ENCODE measurements at regions not wholly inside any gene's neighbourhood (a gene's known extent, or its start where the extent isn't known, plus 50 kb on each side); places are given as distances from the start of the nearest gene placed in this dataset.
A peak's percentile ranks its signal among the peaks of the same experiment; 100 is the strongest.

GRCh38 chr3:164007765-164008164 lies 1070.5 kb downstream of the SI start:
- Histone ChIP-seq H3F3A (replicated peaks; ENCODE audit: insufficient read depth) (no peaks in the 10 kb centered on the region), H3K4me2 (no peak overlapping the region), H3K9ac (no peak overlapping the region), H3K4me1 (ENCODE audit: control insufficient read depth in 1 of 2, insufficient read depth in 2 of 2, low read depth in 1 of 2, low read length in 1 of 2) (no peaks in the 10 kb centered on the region), H3K79me2 (ENCODE audit: insufficient read depth) (no peaks in the 10 kb centered on the region), H3K36me3 (replicated peaks in 1 of 2; ENCODE audit: control insufficient read depth in 1 of 2, insufficient read depth in 2 of 2, low read length in 1 of 2) (no peaks in the 10 kb centered on the region), H3K9me3 (no peaks in the 10 kb centered on the region; the same call in 1 of the 2 replicates), H3K27me3 (ENCODE audit: insufficient read depth) (no peaks in the 10 kb centered on the region), H2AFZ (ENCODE audit: low read depth) (no peak overlapping the region), H3K9me2 (no peaks in the 10 kb centered on the region), H3K27ac (ENCODE audit: low read depth in 2 of 2, low read length in 1 of 2) (no peak overlapping the region), H3K4me3 (ENCODE audit: low read depth in 2 of 2, low read length in 1 of 2) (no peak overlapping the region), H4K20me1 (ENCODE audit: insufficient read depth) (no peaks in the 10 kb centered on the region)
- 69% methylated on average over 1 of the region's 1 CpG for WGBS (ENCODE audit: low lambda C conversion rate)
- no peak for DNase-seq
- TF ChIP-seq YY1 (IDR thresholded peaks at IDR 0.05; ENCODE audit: low read depth) (no peak), TCF12 (IDR thresholded peaks at IDR 0.05) (no peak), USF2 (IDR thresholded peaks at IDR 0.05; ENCODE audit: borderline replicate concordance, low read depth, low read length) (no peak), ZBTB33 (IDR thresholded peaks at IDR 0.05; ENCODE audit: borderline replicate concordance, low read depth) (no peak), CHD2 (IDR thresholded peaks at IDR 0.05; ENCODE audit: low read length, partially characterized antibody) (no peak), NFIC (IDR thresholded peaks at IDR 0.05; ENCODE audit: borderline replicate concordance) (no peak), TAF1 (IDR thresholded peaks at IDR 0.05; ENCODE audit: borderline replicate concordance, low read depth, low read length) (no peak), RCOR1 (IDR thresholded peaks at IDR 0.05; ENCODE audit: low read length) (no peak), FOSL2 (IDR thresholded peaks at IDR 0.05; ENCODE audit: borderline replicate concordance, low read depth) (no peak), REST (IDR thresholded peaks at IDR 0.05; ENCODE audit: low read depth, low read length) (no peak), RAD21 (IDR thresholded peaks at IDR 0.05; ENCODE audit: low read length) (no peak)
- ChIA-PET POLR2A (no interaction called here), CTCF (no interaction called here)

GRCh38 chr3:164004205-164004604 lies 1074.1 kb downstream of the SI start:
- no peaks in the 10 kb centered on the region; the same call in 1 of the 2 replicates for H3K9me3 ChIP-seq
- no peak overlapping the region for H3K4me3 ChIP-seq (ENCODE audit: low read depth in 2 of 2, low read length in 1 of 2)
- DNase-seq: peak; percentile 14
- TF ChIP-seq TEAD4 (IDR thresholded peaks at IDR 0.05; ENCODE audit: borderline replicate concordance, insufficient read depth) (no peak), USF2 (IDR thresholded peaks at IDR 0.05; ENCODE audit: borderline replicate concordance, low read depth, low read length) (no peak), POLR2AphosphoS5 (IDR thresholded peaks at IDR 0.05; ENCODE audit: low read depth, low read length) (no peak), FOXJ3 (CRISPR knock-in tag; IDR thresholded peaks at IDR 0.05) (no peak), RCOR1 (IDR thresholded peaks at IDR 0.05; ENCODE audit: low read length) (no peak), RAD21 (IDR thresholded peaks at IDR 0.05; ENCODE audit: low read length) (no peak), TAF1 (IDR thresholded peaks at IDR 0.05; ENCODE audit: borderline replicate concordance, low read depth, low read length) (no peak), MAX (IDR thresholded peaks at IDR 0.05; ENCODE audit: low read depth) (no peak), IRF3 (IDR thresholded peaks at IDR 0.05; ENCODE audit: low read depth, low read length) (no peak), FOSL2 (IDR thresholded peaks at IDR 0.05; ENCODE audit: borderline replicate concordance, low read depth) (no peak), YY1 (IDR thresholded peaks at IDR 0.05; ENCODE audit: low read depth) (no peak)
- no peaks in the 10 kb centered on the region for H4K20me1 ChIP-seq (ENCODE audit: insufficient read depth)
- H3K9me2 ChIP-seq: no peaks in the 10 kb centered on the region
- no peaks in the 10 kb centered on the region for H3K36me3 ChIP-seq (replicated peaks in 1 of 2; ENCODE audit: control insufficient read depth in 1 of 2, insufficient read depth in 2 of 2, low read length in 1 of 2)
- no peaks in the 10 kb centered on the region for H3K79me2 ChIP-seq (ENCODE audit: insufficient read depth)
- no peaks in the 10 kb centered on the region for H3F3A ChIP-seq (replicated peaks; ENCODE audit: insufficient read depth)
- H2AFZ ChIP-seq (ENCODE audit: low read depth): no peak overlapping the region
- WGBS (ENCODE audit: low lambda C conversion rate): 86% methylated on average over 20 of the region's 22 CpGs
- CTCF ChIA-PET: no interaction called here
- H3K4me1 ChIP-seq (ENCODE audit: control insufficient read depth in 1 of 2, insufficient read depth in 2 of 2, low read depth in 1 of 2, low read length in 1 of 2): no peaks in the 10 kb centered on the region
- no peak overlapping the region for H3K27ac ChIP-seq (ENCODE audit: low read depth in 2 of 2, low read length in 1 of 2)
- H3K4me2 ChIP-seq: no peak overlapping the region
- H3K27me3 ChIP-seq (ENCODE audit: insufficient read depth): no peaks in the 10 kb centered on the region
- POLR2A ChIA-PET: no interaction called here
- H3K9ac ChIP-seq: no peak overlapping the region

Data from SK-N-SH (cell line).